H1 (cell line): ENCODE measurements at regions not wholly inside any gene's neighbourhood (a gene's known extent, or its start where the extent isn't known, plus 50 kb on each side); places are given as distances from the start of the nearest gene placed in this dataset.

Source experiments
- CTCF ChIA-PET: fragments of 300-600 bp; sonication (Branson Sonifier 250); formaldehyde crosslinking; loops from one replicate; lab custom pipeline; 2021; ENCODE audit not compliant: partially characterized antibody; lab: Charles Lee
- POLR2A ChIA-PET: fragments of 300-600 bp; sonication (Branson Sonifier 250); formaldehyde crosslinking; loops from one replicate; lab custom pipeline; 2021; ENCODE audit warnings: inconsistent platforms; ENCODE audit not compliant: partially characterized antibody; lab: Charles Lee
- DNase-seq, 2 experiments: peaks; one replicate each; pipeline versions ENCODE4 v3.0.0 to v3.0.0-alpha.2; 2010 to 2022; ENCODE audit warnings: low spot score in 2 of 2, low read depth in 1 of 2, mixed read lengths in 1 of 2
- FAIRE-seq: peaks from 2 replicates; lab custom pipeline; 2011; peaks lifted over from hg19 to GRCh38; lab: Jason Lieb, UNC
- H2AFZ ChIP-seq: 2 replicates; pipeline ENCODE4 v1.8.1; 2012; ENCODE audit warnings: low read length, inconsistent platforms
- H2AK5ac ChIP-seq: 2 replicates; pipeline ENCODE4 v1.6.1; 2013; ENCODE audit warnings: low read depth, low read length
- H2BK120ac ChIP-seq: replicated peaks from 2 replicates; pipeline ENCODE3; 2013; ENCODE audit warnings: low read depth, low read length, inconsistent platforms
- H2BK12ac ChIP-seq: 2 replicates; pipeline ENCODE4 v1.6.1; 2013; ENCODE audit warnings: low read depth, low read length
- H2BK15ac ChIP-seq: 2 replicates; pipeline ENCODE4 v1.6.1; 2013; ENCODE audit warnings: low read length
- H2BK20ac ChIP-seq: 2 replicates; pipeline ENCODE4 v1.6.1; 2013; ENCODE audit warnings: low read length
- H2BK5ac ChIP-seq: 2 replicates; pipeline ENCODE4 v1.6.1; 2013; ENCODE audit warnings: low read depth, low read length
- H3K14ac ChIP-seq: 2 replicates; pipeline ENCODE4 v1.6.1; 2013; ENCODE audit warnings: inconsistent platforms; ENCODE audit not compliant: insufficient read length
- H3K18ac ChIP-seq: 2 replicates; pipeline ENCODE4 v1.6.1; 2013; ENCODE audit warnings: low read length; ENCODE audit errors: extremely low read depth
- H3K23ac ChIP-seq: 2 replicates; pipeline ENCODE4 v1.6.1; 2013; ENCODE audit warnings: inconsistent platforms; ENCODE audit not compliant: insufficient read length
- H3K23me2 ChIP-seq: 2 replicates; pipeline ENCODE4 v1.6.1; 2013; ENCODE audit warnings: low read depth, low read length
- H3K27ac ChIP-seq: 2 replicates; pipeline ENCODE4 v1.6.1; 2011; ENCODE audit warnings: low read depth, low read length, inconsistent platforms
- H3K27me3 ChIP-seq, 4 experiments: replicated peaks in 1 of 4; 1 replicate in 1 of 4; 2 replicates in 3 of 4; pipeline versions ENCODE4 v1.6.1 to v1.8.1; 2011 to 2013; ENCODE audit warnings: low read length in 3 of 4, mild to moderate bottlenecking in 3 of 4, inconsistent platforms in 2 of 4, mixed read lengths in 2 of 4, moderate library complexity in 1 of 4; ENCODE audit not compliant: control insufficient read depth in 3 of 4, insufficient read depth in 3 of 4; ENCODE audit errors: extremely low read depth in 1 of 4
- H3K36me3 ChIP-seq, 4 experiments: 2 replicates each; pipeline versions ENCODE4 v1.6.1 to v1.8.1; 2011 to 2013; ENCODE audit warnings: mild to moderate bottlenecking in 4 of 4, low read length in 3 of 4, moderate library complexity in 2 of 4, control low read depth in 1 of 4, inconsistent platforms in 1 of 4; ENCODE audit not compliant: insufficient read depth in 4 of 4, control insufficient read depth in 2 of 4
- H3K4ac ChIP-seq: replicated peaks from 2 replicates; pipeline ENCODE3; 2013; ENCODE audit warnings: low read length, low read depth, mixed read lengths, inconsistent platforms; ENCODE audit not compliant: insufficient read length
- H3K4me1 ChIP-seq, 4 experiments: replicated peaks in 1 of 4; 1 replicate in 1 of 4; 2 replicates in 3 of 4; pipeline versions ENCODE4 v1.6.1 to v1.8.1; 2011 to 2013; ENCODE audit warnings: low read length in 3 of 4, inconsistent platforms in 2 of 4, mixed read lengths in 1 of 4; ENCODE audit not compliant: insufficient read depth in 4 of 4, control insufficient read depth in 3 of 4
- H3K4me2 ChIP-seq, 2 experiments: 2 replicates each; pipeline versions ENCODE4 v1.6.1 to v1.8.1; 2011 to 2013; ENCODE audit warnings: low read depth in 2 of 2, low read length in 2 of 2, control low read depth in 1 of 2, inconsistent platforms in 1 of 2, mild to moderate bottlenecking in 1 of 2; ENCODE audit not compliant: insufficient read depth in 1 of 2
- H3K4me3 ChIP-seq, 4 experiments: fragments of 200-600, 300-600 bp in 1 of 4; sonication (generic), shearing (Covaris generic), sonication (Bioruptor Twin) in 1 of 4; 2 replicates each; pipeline versions ENCODE4 v1.5.1 to v1.8.1; 2011 to 2016; ENCODE audit warnings: low read length in 4 of 4, low read depth in 3 of 4, control low read depth in 2 of 4, inconsistent platforms in 2 of 4, mild to moderate bottlenecking in 2 of 4, mixed read lengths in 1 of 4, moderate library complexity in 1 of 4; ENCODE audit not compliant: insufficient read depth in 2 of 4; ENCODE audit errors: extremely low read depth in 1 of 4
- H3K56ac ChIP-seq: replicated peaks from 2 replicates; pipeline ENCODE3; 2013; ENCODE audit warnings: low read depth, mild to moderate bottlenecking, mixed read lengths, low read length, inconsistent platforms; ENCODE audit not compliant: insufficient read length
- H3K79me1 ChIP-seq: 2 replicates; pipeline ENCODE4 v1.6.1; 2013; ENCODE audit warnings: low read depth, low read length, control low read depth
- H3K79me2 ChIP-seq, 2 experiments: 2 replicates each; pipeline versions ENCODE4 v1.6.1 to v1.8.1; 2012 to 2013; ENCODE audit warnings: low read length in 2 of 2, mild to moderate bottlenecking in 2 of 2, inconsistent platforms in 1 of 2; ENCODE audit not compliant: insufficient read depth in 2 of 2, control insufficient read depth in 1 of 2
- H3K9ac ChIP-seq, 4 experiments: replicated peaks in 1 of 4; 1 replicate in 1 of 4; 2 replicates in 3 of 4; pipeline versions ENCODE4 v1.6.1 to v1.8.1; 2011 to 2013; ENCODE audit warnings: low read depth in 3 of 4, low read length in 3 of 4, control low read depth in 2 of 4, mild to moderate bottlenecking in 2 of 4, moderate library complexity in 2 of 4, inconsistent platforms in 1 of 4; ENCODE audit errors: extremely low read depth in 1 of 4
- H3K9me3 ChIP-seq, 2 experiments: 2 replicates each; pipeline versions ENCODE4 v1.6.1 to v1.8.1; 2012 to 2013; ENCODE audit warnings: mild to moderate bottlenecking in 2 of 2, moderate library complexity in 2 of 2, control low read depth in 1 of 2, inconsistent platforms in 1 of 2, low read depth in 1 of 2, low read length in 1 of 2, mixed read lengths in 1 of 2; ENCODE audit not compliant: insufficient read depth in 2 of 2
- H4K20me1 ChIP-seq, 2 experiments: replicated peaks in 1 of 2; 2 replicates each; pipeline versions ENCODE3 to v1.8.1; 2011 to 2013; ENCODE audit warnings: inconsistent platforms in 2 of 2, low read length in 2 of 2, mild to moderate bottlenecking in 1 of 2; ENCODE audit not compliant: insufficient read depth in 2 of 2, control insufficient read depth in 1 of 2
- H4K5ac ChIP-seq: 2 replicates; pipeline ENCODE4 v1.6.1; 2013; ENCODE audit warnings: low read length, low read depth, mixed read lengths, inconsistent platforms; ENCODE audit not compliant: insufficient read length
- H4K8ac ChIP-seq: 2 replicates; pipeline ENCODE4 v1.8.0; 2013; ENCODE audit warnings: mild to moderate bottlenecking, moderate library complexity, low read length, inconsistent platforms; ENCODE audit not compliant: insufficient read depth; ENCODE audit errors: extremely low read depth
- H4K91ac ChIP-seq: replicated peaks from 2 replicates; pipeline ENCODE3; 2013; ENCODE audit warnings: low read length, mixed read lengths, inconsistent platforms; ENCODE audit not compliant: insufficient read length
- CTCF ChIP-seq, 3 experiments: IDR thresholded peaks; 1 replicate in 2 of 3; 2 replicates in 1 of 3; pipeline versions ENCODE4 v1.5.1 to v1.6.1; 2011; ENCODE audit warnings: low read length in 3 of 3, mild to moderate bottlenecking in 3 of 3, inconsistent platforms in 2 of 3, low read depth in 1 of 3, moderate library complexity in 1 of 3; ENCODE audit not compliant: insufficient read depth in 1 of 3; ENCODE audit errors: control extremely low read depth in 1 of 3
- GABPA ChIP-seq: IDR thresholded peaks from 2 replicates; pipeline ENCODE4 v1.6.1; 2011; ENCODE audit warnings: mild to moderate bottlenecking, low read length, moderate library complexity, borderline replicate concordance; ENCODE audit not compliant: insufficient read depth
- JUN ChIP-seq: IDR thresholded peaks from 2 replicates; pipeline ENCODE4 v1.6.1; 2011; ENCODE audit warnings: low read depth, mild to moderate bottlenecking, improper control_type of control experiment, low read length
- NRF1 ChIP-seq: IDR thresholded peaks from 2 replicates; pipeline ENCODE4 v1.6.1; 2011; ENCODE audit warnings: mild to moderate bottlenecking, low read depth, low read length, improper control_type of control experiment
- ZNF274 ChIP-seq: IDR thresholded peaks from 2 replicates; pipeline ENCODE4 v1.7.0; 2012; ENCODE audit warnings: low read length, borderline replicate concordance; ENCODE audit errors: extremely low read depth
- WGBS, 2 experiments: shearing (Covaris generic) in 1 of 2; methylation state at CpG; one replicate each; pipeline versions ENCODE4 v1.1.6 to v1.1.7; 2013 to 2015; ENCODE audit warnings: low lambda C conversion rate in 2 of 2, mixed read lengths in 2 of 2, inconsistent platforms in 1 of 2, low coverage in 1 of 2, missing lambda C conversion rate in 1 of 2; ENCODE audit not compliant: insufficient replicate concordance in 2 of 2, insufficient coverage in 1 of 2, insufficient read length in 1 of 2; ENCODE audit errors: extremely low coverage in 1 of 2, missing lambda C conversion rate in 1 of 2; 5-methylcytosine and 5-hydroxymethylcytosine counted together

GRCh38 chr12:114221136-114221833 is 184.7 kb downstream of the TBX5 start:
- no peak for DNase-seq
- Histone ChIP-seq H3K18ac (no peak overlapping the region), H4K91ac (no peak overlapping the region), H3K9ac (no peak overlapping the region), H3K9me3 (no peaks in the 10 kb centered on the region), H3K14ac (no peak overlapping the region), H2BK12ac (no peak overlapping the region), H3K79me1 (no peaks in the 10 kb centered on the region), H2BK5ac (no peak overlapping the region), H4K5ac (no peak overlapping the region), H3K23me2 (no peaks in the 10 kb centered on the region; the same call in 1 of the 2 replicates), H2BK120ac (no peak overlapping the region), H3K79me2 (no peaks in the 10 kb centered on the region), H2AK5ac (no peak overlapping the region), H3K23ac (no peak overlapping the region), H3K4ac (no peak overlapping the region), H3K56ac (no peak overlapping the region), H2BK20ac (no peak overlapping the region), H2BK15ac (no peak overlapping the region; the same call in 1 of the 2 replicates), H4K20me1 (no peaks in the 10 kb centered on the region), H3K27me3 (no peaks in the 10 kb centered on the region; a peak in 1 of 7 replicates), H3K27ac (no peak overlapping the region), H2AFZ (no peak overlapping the region), H3K36me3 (no peaks in the 10 kb centered on the region), H3K4me2 (no peak overlapping the region), H3K4me3 (no peak overlapping the region), H4K8ac (no peak overlapping the region), H3K4me1 (peaks cover 0 to 15% (median 3%) of the 10 kb centered on the region in 4 experiments; a peak in 4 of 7 replicates)
- POLR2A ChIA-PET = no interaction called here
- WGBS, 2 experiments = 73% methylated on average over 8 of the region's 8 CpGs; no CpG with 5 or more reads in 1 of the 2 experiments
- CTCF ChIA-PET = interaction anchor here (0.5 to 1.1 kb wide), 4 partner anchors 23 to 313 kb away, joined by 3 to 4 read pairs (median 3); no protein-coding TSS in a partner anchor
- no peak for FAIRE-seq
- TF ChIP-seq NRF1 (no peak), JUN (no peak), GABPA (no peak), ZNF274 (no peak), CTCF (IDR thresholded peaks at IDR 0.05; ENCODE audit: control extremely low read depth in 1 of 3, insufficient read depth in 1 of 3, low read depth in 1 of 3, low read length in 3 of 3) (no peak)
- TF ChIP-seq, all 59 proteins: peak for 0
